Brain microvascular endothelial cell (primary cell): ENCODE measurements at regions not wholly inside any gene's neighbourhood (a gene's known extent, or its start where the extent isn't known, plus 50 kb on each side); places are given as distances from the start of the nearest gene placed in this dataset.
A peak's percentile ranks its signal among the peaks of the same experiment; 100 is the strongest.

Source experiments
- DNase-seq: peaks from one replicate; pipeline ENCODE4 v3.0.0-alpha.2; 2020
- H3K27ac ChIP-seq: fragments of 250-450 bp; sonication (Bioruptor Pico); 2 replicates; pipeline ENCODE4 v1.5.1; 2020; ENCODE audit warnings: mild to moderate bottlenecking, moderate library complexity
- H3K27me3 ChIP-seq: fragments of 250-450 bp; sonication (Bioruptor Pico); replicated peaks from 2 replicates; pipeline ENCODE4 v1.5.1; 2020; ENCODE audit warnings: mild to moderate bottlenecking
- H3K36me3 ChIP-seq: fragments of 250-450 bp; sonication (Bioruptor Pico); replicated peaks from 2 replicates; pipeline ENCODE4 v1.5.1; 2020; ENCODE audit warnings: mild to moderate bottlenecking
- H3K4me3 ChIP-seq: 2 replicates; pipeline ENCODE4 v1.5.1; 2011; ENCODE audit warnings: low read depth, mild to moderate bottlenecking, control low read depth, low read length, moderate library complexity
- CTCF ChIP-seq: IDR thresholded peaks from 2 replicates; pipeline ENCODE4 v1.5.1; 2011; ENCODE audit warnings: low read depth, mild to moderate bottlenecking, moderate library complexity, low read length, control low read depth, inconsistent platforms; ENCODE audit errors: missing control alignments
- in situ Hi-C: cut with HindIII; loops from 2 replicates; pipeline ENCODE4 v1.10.0; 2017; ENCODE audit warnings: low sequenced_read_pairs, low pct_ligation_motif_present

GRCh38 chr15:62883938-62884479 is 158.5 kb upstream of the TPM1 start:
- no peak overlapping the region for H3K4me3 ChIP-seq
- DNase-seq: no peak
- no peak for TF ChIP-seq CTCF
- H3K27me3 ChIP-seq: no peaks in the 10 kb centered on the region
- no peaks in the 10 kb centered on the region for H3K36me3 ChIP-seq
- no peak overlapping the region for H3K27ac ChIP-seq
- in situ Hi-C loops: no loop called here

GRCh38 chr15:62886431-62887071 is 156.0 kb upstream of the TPM1 start:
- DNase-seq: peak; percentile 61
- peak overlapping the region; percentile 2 for H3K4me3 ChIP-seq
- no peaks in the 10 kb centered on the region for H3K36me3 ChIP-seq
- H3K27ac ChIP-seq: peak overlapping the region; percentile 67
- H3K27me3 ChIP-seq: no peaks in the 10 kb centered on the region
- TF ChIP-seq CTCF: peak; percentile 32
- in situ Hi-C loops: no loop called here

- no peak for DNase-seq
- Histone ChIP-seq H3K27ac (peak overlapping the region; percentile 67), H3K36me3 (no peaks in the 10 kb centered on the region), H3K27me3 (no peaks in the 10 kb centered on the region), H3K4me3 (no peak overlapping the region)
- no peak for TF ChIP-seq CTCF
- in situ Hi-C loops: no loop called here
These were observed 155.4 kb upstream of the TPM1 start for GRCh38 chr15:62887113-62887570.

- Histone ChIP-seq H3K36me3 (no peaks in the 10 kb centered on the region), H3K4me3 (no peak overlapping the region), H3K27me3 (no peaks in the 10 kb centered on the region), H3K27ac (no peak overlapping the region)
- in situ Hi-C loops: no loop called here
- no peak for DNase-seq
- TF ChIP-seq CTCF: no peak
These were observed 153.9 kb upstream of the TPM1 start for GRCh38 chr15:62888623-62889022.

- H3K36me3 ChIP-seq: no peaks in the 10 kb centered on the region
- no peak overlapping the region for H3K4me3 ChIP-seq
- H3K27me3 ChIP-seq: no peaks in the 10 kb centered on the region
- in situ Hi-C loops: no loop called here
- no peak for TF ChIP-seq CTCF
- no peak for DNase-seq
- no peak overlapping the region for H3K27ac ChIP-seq
These were observed 153.3 kb upstream of the TPM1 start for GRCh38 chr15:62889141-62889661.
